ENCODE measurements at regions not wholly inside any gene's neighbourhood (a gene's known extent, or its start where the extent isn't known, plus 50 kb on each side); places are given as distances from the start of the nearest gene placed in this dataset.

DNA sequence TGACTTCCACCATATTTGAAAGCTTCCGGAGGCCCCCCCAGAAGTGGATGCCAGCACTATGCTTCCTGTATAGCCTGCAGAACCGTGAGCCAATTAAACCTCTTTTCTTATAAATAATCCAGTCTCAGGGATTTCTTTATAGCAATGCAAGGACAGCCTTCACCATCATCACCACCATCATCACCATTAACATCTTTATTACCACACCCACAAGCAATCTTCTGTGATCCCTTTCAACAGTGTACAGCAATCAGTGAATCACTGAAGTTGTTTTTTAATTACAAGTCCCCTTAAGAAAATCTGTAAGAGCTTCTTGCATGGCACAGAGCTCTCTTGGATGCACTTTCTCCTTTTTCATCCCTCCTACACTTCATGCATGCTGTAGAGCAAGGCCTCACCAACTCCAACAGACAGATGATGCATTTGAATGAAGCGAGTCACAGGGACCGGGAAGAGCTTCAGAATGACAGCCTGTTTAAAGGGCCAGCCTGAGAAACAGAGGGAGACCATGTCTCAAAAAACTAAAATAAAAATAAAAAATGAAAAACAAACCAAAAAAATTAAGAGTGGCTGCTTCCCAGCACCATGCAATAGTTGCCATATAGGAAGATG lies 83.6 kb upstream of the VASH1 start:
- no peak for TF ChIP-seq POLR2A (IDR thresholded peaks at IDR 0.05; ENCODE audit: low read length)
- no peak for TF ChIP-seq GATA1 (IDR thresholded peaks at IDR 0.05; ENCODE audit: low read depth, low read length)
